Forelimb muscle (tissue), 1 donor: ENCODE measurements at regions not wholly inside any gene's neighbourhood (a gene's known extent, or its start where the extent isn't known, plus 50 kb on each side); places are given as distances from the start of the nearest gene placed in this dataset.

Experiments
- DNase-seq: peaks from one replicate; pipeline ENCODE4 v3.0.0-alpha.2; 2013; ENCODE audit warnings: low read depth

GRCh38 chr2:57937456-57937855, 109.2 kb upstream of the VRK2 start:
- DNase-seq, result no peak

- DNase-seq, result no peak
Measured at GRCh38 chr2:57941816-57942215, 104.8 kb upstream of the VRK2 start.

GRCh38 chr2:57943315-57943714, 103.3 kb upstream of the VRK2 start:
- DNase-seq, result no peak

- DNase-seq, result no peak
Measured at GRCh38 chr2:57947398-57947797, 99.2 kb upstream of the VRK2 start.

DNA sequence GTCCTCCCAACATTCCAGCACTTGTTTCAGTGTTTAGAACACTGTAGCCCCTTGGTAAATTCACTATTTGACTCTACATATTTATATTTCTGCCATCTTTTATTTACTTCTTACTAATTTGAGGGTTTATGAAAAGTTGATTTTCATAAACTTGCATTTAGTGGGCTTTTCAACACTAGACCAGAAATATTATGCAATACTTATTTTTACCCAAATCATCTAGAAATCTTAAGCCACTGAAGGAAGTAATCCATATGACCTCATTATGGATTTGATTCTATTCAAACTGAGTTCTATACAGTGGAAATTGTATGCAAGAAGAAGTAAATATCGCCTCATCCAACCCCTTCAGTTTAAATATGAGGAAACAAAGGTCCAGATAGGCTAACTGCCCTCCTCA, 92.6 kb upstream of the VRK2 start:
- DNase-seq, result no peak

DNA sequence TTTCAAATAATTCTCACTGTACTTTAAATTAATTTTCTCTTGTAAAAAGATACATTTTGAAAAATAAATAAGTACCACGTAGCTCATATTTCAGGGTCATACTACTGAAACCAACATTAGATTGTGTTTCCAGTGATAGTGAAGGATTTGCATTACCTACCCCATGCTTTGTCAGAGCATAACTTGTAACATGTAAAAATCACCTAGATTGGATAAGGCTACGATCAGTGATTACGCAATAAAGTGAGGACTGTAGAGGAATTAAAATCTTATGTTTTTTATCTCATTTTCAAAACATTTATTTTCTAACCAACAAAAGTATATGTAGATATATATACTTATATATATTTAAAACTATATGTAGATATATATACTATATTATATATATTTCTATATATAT, 89.4 kb upstream of the VRK2 start:
- no peak for DNase-seq

- DNase-seq, result no peak
Measured at GRCh38 chr2:57959390-57959789, 87.2 kb upstream of the VRK2 start.

GRCh38 chr2:57962861-57963260, 83.7 kb upstream of the VRK2 start:
- DNase-seq, result no peak

DNA sequence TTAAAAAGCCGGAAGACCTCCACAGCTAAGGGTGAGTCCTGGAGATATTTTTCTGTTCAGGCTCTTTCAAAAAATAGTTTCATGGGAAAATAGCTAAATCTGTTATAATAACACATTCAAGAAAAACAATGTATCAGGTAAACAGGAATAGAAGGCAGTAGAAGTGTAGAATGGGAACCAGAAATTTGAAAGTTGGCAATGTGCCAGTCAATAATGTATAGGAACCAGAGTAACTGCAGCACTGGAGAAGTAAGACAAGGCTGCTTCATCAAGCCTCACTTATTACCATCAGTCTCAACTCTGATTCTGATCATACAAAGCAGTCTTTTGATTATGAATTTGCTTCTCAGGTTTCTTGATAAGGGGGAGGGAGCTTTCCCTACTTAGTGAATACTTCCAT, 81.4 kb upstream of the VRK2 start:
- DNase-seq, result no peak

- DNase-seq, result no peak
Measured at GRCh38 chr2:57965961-57966360, 80.6 kb upstream of the VRK2 start.

- DNase-seq, result no peak
Measured at GRCh38 chr2:57973621-57974186, 72.9 kb upstream of the VRK2 start.

DNA sequence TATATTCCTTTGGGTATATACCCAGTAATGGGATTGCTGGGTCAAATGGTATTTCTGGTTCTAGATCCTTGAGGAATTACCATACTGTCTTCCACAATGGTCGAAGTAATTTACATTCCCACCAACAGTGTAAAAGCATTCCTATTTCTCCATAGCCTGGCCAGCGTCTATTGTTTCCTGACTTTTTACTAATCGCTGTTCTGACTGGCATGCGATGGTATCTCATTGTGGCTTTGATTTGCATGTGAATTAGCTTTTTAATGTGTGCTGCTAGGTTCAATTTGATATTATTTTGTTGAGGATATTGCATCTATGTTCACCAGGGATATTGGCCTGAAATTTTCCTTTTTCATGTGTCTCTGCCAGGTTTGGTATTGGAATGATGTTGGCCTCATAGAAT, 67.4 kb upstream of the VRK2 start:
- DNase-seq, result no peak

- DNase-seq, result no peak
Measured at GRCh38 chr2:57981083-57981768, 65.4 kb upstream of the VRK2 start.

DNA sequence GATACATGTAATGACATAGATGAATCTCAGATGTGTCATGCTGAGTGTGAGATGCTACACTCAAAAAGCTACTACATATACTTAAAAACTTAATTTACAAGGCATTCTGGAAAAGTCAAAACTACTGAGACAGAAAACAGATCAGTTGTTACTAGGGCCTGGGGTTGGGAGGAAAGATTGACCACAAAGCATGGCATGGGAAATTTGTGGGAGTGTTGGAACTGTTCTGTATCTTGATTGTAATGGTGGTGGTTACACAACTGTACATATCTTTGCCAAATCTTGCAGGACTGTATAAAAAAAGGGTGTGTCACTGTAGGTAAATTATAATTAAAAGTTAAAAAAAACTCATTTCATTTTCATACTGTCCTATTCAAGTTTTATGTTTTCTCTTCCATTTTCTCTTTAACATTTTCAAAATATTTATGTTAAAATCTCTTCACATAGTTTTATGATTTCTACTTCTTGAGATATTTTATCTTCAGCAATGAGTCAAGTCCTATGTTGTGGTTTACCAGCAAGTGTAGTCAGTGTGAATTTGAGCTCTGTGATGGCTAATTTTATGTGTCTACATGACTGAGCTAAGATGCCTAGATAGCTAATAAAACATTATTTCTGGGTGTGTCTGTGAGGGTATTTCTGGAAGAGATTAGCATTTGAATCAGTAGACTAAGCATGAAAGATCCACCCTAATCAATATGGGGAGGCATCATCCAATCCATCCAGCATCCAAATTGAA, 58.6 kb upstream of the VRK2 start:
- no peak for DNase-seq

- DNase-seq, result no peak
Measured at GRCh38 chr2:57990118-57990725, 56.4 kb upstream of the VRK2 start.
